Stomach (tissue), 8 donors: ENCODE measurements at regions not wholly inside any gene's neighbourhood (a gene's known extent, or its start where the extent isn't known, plus 50 kb on each side); places are given as distances from the start of the nearest gene placed in this dataset.

ENCODE experiments used
- DNase-seq, 2 donors: peaks; one replicate each; pipeline versions ENCODE4 v3.0.0 to v3.0.0-alpha.2; 2013 to 2019
- H3K27ac ChIP-seq, 5 donors: fragments of 200-600 bp in 4 of 5; sonication (generic) in 4 of 5; one replicate each; pipeline ENCODE4 v1.5.1; 2013 to 2019; ENCODE audit warnings: mild to moderate bottlenecking in 1 of 5, moderate library complexity in 1 of 5
- H3K27me3 ChIP-seq, 3 donors: fragments of 200-600 bp; sonication (generic); one replicate each; pipeline ENCODE4 v1.5.1; 2017 to 2019; ENCODE audit warnings: mixed run types in 1 of 3
- H3K36me3 ChIP-seq, 4 donors: fragments of 200-600 bp; sonication (generic); 1 replicate in 3 of 4; 2 replicates in 1 of 4; pipeline ENCODE4 v1.5.1; 2016 to 2019
- H3K4me1 ChIP-seq, 4 donors: fragments of 200-600 bp; sonication (generic); one replicate each; pipeline ENCODE4 v1.5.1; 2016 to 2019
- H3K4me3 ChIP-seq, 4 donors: fragments of 200-600 bp; sonication (generic) in 3 of 4; one replicate each; pipeline ENCODE4 v1.5.1; 2016 to 2019; ENCODE audit warnings: mild to moderate bottlenecking in 1 of 4
- H3K9me3 ChIP-seq, 4 donors: fragments of 200-600 bp; sonication (generic); one replicate each; pipeline ENCODE4 v1.5.1; 2016 to 2019
- EP300 ChIP-seq: sonication (generic); formaldehyde crosslinking; IDR thresholded peaks from one replicate; pipeline ENCODE4 v1.6.1; 2017; ENCODE audit warnings: antibody characterized with exemption
- POLR2A ChIP-seq, 4 donors: fragments of 450-650 bp; IDR thresholded peaks; one replicate each; pipeline ENCODE4 v1.6.1; 2016; ENCODE audit warnings: antibody characterized with exemption in 4 of 4, control low read depth in 2 of 4, mild to moderate bottlenecking in 1 of 4, moderate library complexity in 1 of 4
- POLR2AphosphoS5 ChIP-seq, 3 donors: sonication (generic); formaldehyde crosslinking; IDR thresholded peaks; one replicate each; pipeline ENCODE4 v1.6.1; 2016; ENCODE audit warnings: antibody characterized with exemption in 3 of 3
- WGBS, 5 donors: extraction: QIAGEN DNeasy Blood & Tissue Kit in 3 of 5; methylation state at CpG; one replicate each; pipeline versions ENCODE4 v1.1.5 to v1.1.7; 2013 to 2018; 5-methylcytosine and 5-hydroxymethylcytosine counted together
- intact Hi-C: fragments of 100-400 bp; cut with DNase I; formaldehyde crosslinking; loops from one replicate; pipeline ENCODE4 v1.15.1; 2023; ENCODE audit warnings: low total_unique reads
- TF ChIP-seq, protein P1 (sequence below), 7 experiments: fragments of 450-650 bp in 4 of 7; fragments of 200-600 bp in 3 of 7; sonication (generic) in 3 of 7; IDR thresholded peaks; one replicate each; pipeline ENCODE4 v1.5.1; 2016 to 2019; ENCODE audit warnings: antibody characterized with exemption in 7 of 7, control low read depth in 2 of 7, mild to moderate bottlenecking in 1 of 7
- donor health status: healthy with polysubstance abuse.
- donor health status: Bipolar disorder and iron deficiency.
- donor health status: healthy.

DNA sequence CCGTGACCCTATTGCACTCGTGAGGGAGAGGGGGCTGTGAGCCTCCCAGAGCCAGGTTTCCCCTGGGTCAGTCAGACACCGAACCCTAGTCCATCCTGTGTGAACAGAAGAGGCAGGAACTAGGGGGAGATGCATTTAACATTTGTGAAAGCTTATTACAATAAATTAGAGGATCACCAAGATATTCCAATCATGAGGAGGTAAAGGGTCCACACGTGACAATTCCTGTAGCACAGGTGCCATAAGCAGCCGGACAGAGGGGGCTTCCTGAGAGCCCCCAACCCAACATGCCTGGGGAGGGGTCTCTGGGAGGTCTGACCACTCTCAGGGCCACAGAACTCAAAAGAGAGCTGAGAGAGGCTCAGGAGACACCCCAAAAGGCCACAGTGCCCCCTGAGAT lies 93.3 kb downstream of the KCNF1 start:
- Histone ChIP-seq H3K36me3 (no peaks in the 10 kb centered on the region), H3K27me3 (peaks cover 0 to 18% (median 0%) of the 10 kb centered on the region in 3 donors), H3K4me1 (no peaks in the 10 kb centered on the region), H3K4me3 (no peak overlapping the region), H3K27ac (no peak overlapping the region), H3K9me3 (no peaks in the 10 kb centered on the region)
- no peak for TF ChIP-seq POLR2A (IDR thresholded peaks at IDR 0.05)
- no peak for TF ChIP-seq POLR2AphosphoS5 (IDR thresholded peaks at IDR 0.05)
- intact Hi-C loops: no loop called here
- WGBS, 5 donors: 80 to 85% (median 83%) methylated on average over 4 to 5 of the region's 5 CpGs
- no peak for DNase-seq

DNA sequence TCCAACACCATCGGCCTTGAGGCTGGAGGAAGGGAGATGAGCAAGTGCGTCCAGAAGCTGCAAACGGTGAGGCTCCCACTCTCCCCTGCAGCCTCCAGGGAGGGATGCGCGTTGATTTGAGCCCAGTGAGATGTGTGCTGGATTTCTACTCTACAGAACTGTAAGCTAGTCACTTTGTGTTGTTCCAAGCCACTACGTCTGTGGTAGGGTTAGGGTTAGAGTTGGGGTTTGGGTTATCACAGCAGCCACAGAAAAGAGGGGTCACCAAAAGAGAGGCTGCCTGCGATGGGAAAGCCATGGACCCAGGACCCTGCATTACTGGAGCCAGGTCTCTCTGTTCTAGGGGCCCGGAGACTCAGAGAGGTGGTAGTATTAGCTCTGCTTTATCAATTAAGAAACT lies 94.5 kb downstream of the KCNF1 start:
- Histone ChIP-seq H3K27me3 (peaks cover 0 to 18% (median 0%) of the 10 kb centered on the region in 3 donors), H3K27ac (no peak overlapping the region), H3K4me3 (no peak overlapping the region), H3K4me1 (no peaks in the 10 kb centered on the region), H3K9me3 (peaks cover 0 to 8% (median 2%) of the 10 kb centered on the region in 4 donors), H3K36me3 (no peaks in the 10 kb centered on the region)
- intact Hi-C loops: no loop called here
- 91 to 94% (median 92%) methylated on average over 8 of the region's 8 CpGs for WGBS, 5 donors
- TF ChIP-seq EP300 (no peak), POLR2AphosphoS5 (IDR thresholded peaks at IDR 0.05) (no peak), POLR2A (IDR thresholded peaks at IDR 0.05) (no peak)
- TF ChIP-seq, protein P1, sequence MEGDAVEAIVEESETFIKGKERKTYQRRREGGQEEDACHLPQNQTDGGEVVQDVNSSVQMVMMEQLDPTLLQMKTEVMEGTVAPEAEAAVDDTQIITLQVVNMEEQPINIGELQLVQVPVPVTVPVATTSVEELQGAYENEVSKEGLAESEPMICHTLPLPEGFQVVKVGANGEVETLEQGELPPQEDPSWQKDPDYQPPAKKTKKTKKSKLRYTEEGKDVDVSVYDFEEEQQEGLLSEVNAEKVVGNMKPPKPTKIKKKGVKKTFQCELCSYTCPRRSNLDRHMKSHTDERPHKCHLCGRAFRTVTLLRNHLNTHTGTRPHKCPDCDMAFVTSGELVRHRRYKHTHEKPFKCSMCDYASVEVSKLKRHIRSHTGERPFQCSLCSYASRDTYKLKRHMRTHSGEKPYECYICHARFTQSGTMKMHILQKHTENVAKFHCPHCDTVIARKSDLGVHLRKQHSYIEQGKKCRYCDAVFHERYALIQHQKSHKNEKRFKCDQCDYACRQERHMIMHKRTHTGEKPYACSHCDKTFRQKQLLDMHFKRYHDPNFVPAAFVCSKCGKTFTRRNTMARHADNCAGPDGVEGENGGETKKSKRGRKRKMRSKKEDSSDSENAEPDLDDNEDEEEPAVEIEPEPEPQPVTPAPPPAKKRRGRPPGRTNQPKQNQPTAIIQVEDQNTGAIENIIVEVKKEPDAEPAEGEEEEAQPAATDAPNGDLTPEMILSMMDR (IDR thresholded peaks at IDR 0.05): no peak
- DNase-seq: no peak

DNA sequence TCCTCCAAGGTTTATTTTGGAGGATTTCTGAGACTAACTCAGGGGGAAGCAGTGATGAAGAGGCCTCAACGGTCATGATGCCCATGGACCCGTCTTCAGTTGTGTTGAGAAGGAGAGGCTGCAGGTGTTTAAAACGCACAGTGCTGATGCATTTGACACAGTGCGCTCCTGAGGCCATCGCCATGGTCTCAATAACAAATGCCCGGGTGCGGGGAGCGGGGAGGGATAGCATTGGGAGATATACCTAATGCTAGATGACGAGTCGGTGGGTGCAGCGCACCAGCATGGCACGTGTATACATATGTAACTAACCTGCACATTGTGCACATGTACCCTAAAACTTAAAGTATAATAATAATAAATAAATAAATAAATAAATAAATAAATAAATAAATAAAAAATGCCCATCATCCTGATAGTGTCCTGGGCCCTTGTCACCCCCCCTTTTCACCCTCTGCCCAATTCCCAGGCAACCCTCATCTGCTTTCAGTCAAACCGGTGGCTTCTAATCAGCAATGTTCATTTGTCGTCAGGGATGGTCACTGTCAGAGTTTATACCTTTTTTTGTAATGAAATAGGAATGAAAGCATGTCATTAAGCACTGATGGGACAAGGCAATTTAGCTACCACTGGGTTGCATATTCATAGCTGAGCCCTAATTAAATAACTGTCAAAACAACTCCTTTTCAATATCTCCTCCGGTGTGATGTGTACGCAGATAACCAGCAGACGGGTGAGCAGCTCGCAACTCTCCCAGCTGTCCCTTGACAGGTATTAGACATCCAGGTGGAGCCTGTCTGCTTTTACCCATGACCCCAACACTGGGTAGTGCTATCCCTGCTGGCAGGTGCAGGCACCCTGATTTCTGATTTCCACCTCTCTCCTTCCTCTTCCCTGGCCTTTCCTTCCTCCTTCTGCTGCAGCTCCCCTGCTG lies 95.9 kb downstream of the KCNF1 start:
- no peak overlapping the region for H3K4me3 ChIP-seq
- TF ChIP-seq EP300 (no peak), POLR2A (IDR thresholded peaks at IDR 0.05) (no peak), POLR2AphosphoS5 (IDR thresholded peaks at IDR 0.05) (no peak)
- TF ChIP-seq, protein P1 (IDR thresholded peaks at IDR 0.05): no peak
- H3K27ac ChIP-seq: no peak overlapping the region
- intact Hi-C loops: no loop called here
- WGBS, 5 donors: 83 to 91% (median 86%) methylated on average over 17 to 18 of the region's 18 CpGs
- no peaks in the 10 kb centered on the region for H3K4me1 ChIP-seq
- H3K9me3 ChIP-seq: peaks cover 7 to 20% (median 13%) of the 10 kb centered on the region in 4 donors
- no peak for DNase-seq
- peaks cover 0 to 17% (median 0%) of the 10 kb centered on the region in 3 donors for H3K27me3 ChIP-seq
- no peaks in the 10 kb centered on the region for H3K36me3 ChIP-seq

DNA sequence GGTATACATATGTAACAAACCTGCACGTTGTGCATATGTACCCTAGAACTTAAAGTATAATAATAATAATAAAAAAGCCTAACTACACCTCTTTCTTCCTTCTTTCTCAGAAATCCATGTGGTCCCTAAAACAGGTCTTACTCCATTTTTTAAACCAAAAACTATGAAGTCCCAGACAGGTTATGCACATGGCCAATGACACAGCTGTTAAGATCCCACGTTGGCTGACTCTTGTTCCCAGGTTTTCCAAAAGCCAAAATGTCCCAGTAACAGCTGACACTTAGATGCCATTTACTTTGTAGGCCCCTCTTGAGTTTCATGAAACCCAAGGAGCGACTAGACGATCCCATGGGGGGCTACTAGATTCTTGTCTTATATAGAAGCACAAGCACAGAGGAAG lies 97.0 kb downstream of the KCNF1 start:
- WGBS, 5 donors: 79 to 90% (median 83%) methylated on average over 4 of the region's 4 CpGs
- Histone ChIP-seq H3K27ac (no peak overlapping the region), H3K4me1 (no peaks in the 10 kb centered on the region), H3K4me3 (no peak overlapping the region), H3K36me3 (no peaks in the 10 kb centered on the region), H3K27me3 (peaks cover 0 to 9% (median 0%) of the 10 kb centered on the region in 3 donors), H3K9me3 (peaks cover 7 to 20% (median 13%) of the 10 kb centered on the region in 4 donors)
- no peak for DNase-seq
- TF ChIP-seq, protein P1 (IDR thresholded peaks at IDR 0.05): no peak
- no peak for TF ChIP-seq EP300
- TF ChIP-seq POLR2A (IDR thresholded peaks at IDR 0.05): no peak
- TF ChIP-seq POLR2AphosphoS5 (IDR thresholded peaks at IDR 0.05): no peak
- intact Hi-C loops: no loop called here

DNA sequence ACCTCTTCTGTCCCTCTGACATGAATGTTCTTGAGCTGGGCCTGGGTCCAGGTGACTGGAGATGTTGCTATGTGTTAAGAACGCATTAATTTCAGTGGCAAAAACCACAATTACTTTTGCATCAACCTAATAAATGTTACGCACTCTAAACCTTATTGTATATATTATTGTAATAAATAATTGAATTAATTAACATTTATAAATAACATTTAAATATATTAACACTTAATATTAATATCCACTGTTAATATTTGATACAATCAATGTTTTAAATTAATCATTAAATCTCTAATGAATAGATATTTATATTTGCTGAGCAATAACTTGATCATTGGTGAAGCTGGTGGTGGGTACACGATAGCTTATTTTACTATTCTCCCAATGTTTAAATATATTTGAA lies 97.4 kb downstream of the KCNF1 start:
- WGBS, 5 donors: 89 to 96% (median 91%) methylated on average over 3 of the region's 3 CpGs
- no peak overlapping the region for H3K27ac ChIP-seq
- H3K4me1 ChIP-seq: no peaks in the 10 kb centered on the region
- no peaks in the 10 kb centered on the region for H3K36me3 ChIP-seq
- no peak for DNase-seq
- peaks cover 0 to 9% (median 0%) of the 10 kb centered on the region in 3 donors for H3K27me3 ChIP-seq
- peaks cover 7 to 20% (median 13%) of the 10 kb centered on the region in 4 donors for H3K9me3 ChIP-seq
- TF ChIP-seq, protein P1 (IDR thresholded peaks at IDR 0.05): no peak
- TF ChIP-seq POLR2AphosphoS5 (IDR thresholded peaks at IDR 0.05): no peak
- no peak for TF ChIP-seq EP300
- TF ChIP-seq POLR2A (IDR thresholded peaks at IDR 0.05): no peak
- no peak overlapping the region for H3K4me3 ChIP-seq
- intact Hi-C loops: no loop called here
